ENCODE measurements at regions not wholly inside any gene's neighbourhood (a gene's known extent, or its start where the extent isn't known, plus 50 kb on each side); places are given as distances from the start of the nearest gene placed in this dataset.

GRCh38 chr2:14137643-14138042, 494.9 kb upstream of the LRATD1 start:
- Histone ChIP-seq H3K9me3 (replicated peaks; ENCODE audit: control insufficient read depth, insufficient read depth, low read length) (peaks cover 6% of the 10 kb centered on the region), H3K9me1 (replicated peaks; ENCODE audit: control insufficient read depth, extremely low read depth, insufficient read depth, low read length) (no peaks in the 10 kb centered on the region), H3K4me2 (ENCODE audit: insufficient read depth, low read length) (no peak overlapping the region), H4K20me1 (replicated peaks; ENCODE audit: control insufficient read depth, extremely low read depth, insufficient read depth, low read length) (no peaks in the 10 kb centered on the region), H3K9ac (replicated peaks; ENCODE audit: extremely low read depth, insufficient read depth, low read length) (no peak overlapping the region), H3K27ac (ENCODE audit: insufficient read depth, low read depth, low read length) (no peak overlapping the region), H3K27me3 (ENCODE audit: control insufficient read depth in 2 of 2, insufficient read depth in 2 of 2, low read length in 2 of 2) (no peaks in the 10 kb centered on the region), H2AFZ (ENCODE audit: low read depth, low read length) (no peak overlapping the region), H3K4me1 (ENCODE audit: control insufficient read depth, extremely low read depth, insufficient read depth, low read length) (no peaks in the 10 kb centered on the region), H3K79me2 (ENCODE audit: control insufficient read depth, insufficient read depth, low read length) (no peaks in the 10 kb centered on the region), H3K36me3 (ENCODE audit: control insufficient read depth in 2 of 2, extremely low read depth in 1 of 2, insufficient read depth in 2 of 2, low read length in 2 of 2) (no peaks in the 10 kb centered on the region), H3K4me3 (replicated peaks in 1 of 3; ENCODE audit: insufficient read depth in 1 of 3, low read depth in 1 of 3, low read length in 3 of 3) (no peak overlapping the region)
- DNase-seq (ENCODE audit: low read depth, low spot score) (no peak), FAIRE-seq (no peak)
- POLR2A ChIA-PET, result no interaction called here
- TF ChIP-seq, protein P1, sequence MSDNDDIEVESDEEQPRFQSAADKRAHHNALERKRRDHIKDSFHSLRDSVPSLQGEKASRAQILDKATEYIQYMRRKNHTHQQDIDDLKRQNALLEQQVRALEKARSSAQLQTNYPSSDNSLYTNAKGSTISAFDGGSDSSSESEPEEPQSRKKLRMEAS (IDR thresholded peaks at IDR 0.05; ENCODE audit: insufficient read depth, insufficient read length), result no peak
- no peak for TF ChIP-seq GATA2 (IDR thresholded peaks at IDR 0.05; ENCODE audit: insufficient read depth, insufficient read length, low read depth, low read length)
- no peak for TF ChIP-seq FOS (IDR thresholded peaks at IDR 0.05; ENCODE audit: borderline replicate concordance, insufficient read depth, low read length)
- TF ChIP-seq JUN (IDR thresholded peaks at IDR 0.05; ENCODE audit: borderline replicate concordance, insufficient read depth, insufficient read length, low read depth), result no peak
- TF ChIP-seq POLR2A (IDR thresholded peaks at IDR 0.05; ENCODE audit: low read depth, low read length), result no peak
- TF ChIP-seq EZH2 (IDR thresholded peaks at IDR 0.05; ENCODE audit: borderline replicate concordance, low read depth, low read length, severe bottlenecking), result no peak
- no peak for TF ChIP-seq POLR2AphosphoS5 (IDR thresholded peaks at IDR 0.05; ENCODE audit: insufficient read depth, low read depth, low read length)
- no peak for TF ChIP-seq MYC (IDR thresholded peaks at IDR 0.05; ENCODE audit: low read depth, low read length)
- no peak for TF ChIP-seq CTCF (IDR thresholded peaks at IDR 0.05; ENCODE audit: extremely low read depth in 1 of 2, insufficient read depth in 1 of 2, low read depth in 1 of 2, low read length in 2 of 2)
- dilution Hi-C loops (cut with MboI; ENCODE audit: extremely low pct_ligation_motif_present, low sequenced_read_pairs) (no loop called here), intact Hi-C loops (cut with micrococcal nuclease) (no loop called here)
- BruUV-seq (replicated peaks), result no TSS peak
- CTCF ChIA-PET, result no interaction called here

Measured in endothelial cell of umbilical vein (primary cell).